NCI-H1048 (cell line): ENCODE measurements at regions not wholly inside any gene's neighbourhood (a gene's known extent, or its start where the extent isn't known, plus 50 kb on each side); places are given as distances from the start of the nearest gene placed in this dataset.

ENCODE experiments used
- DNase-seq: peaks from one replicate; lab custom pipeline; 2025; lab: John Stamatoyannopoulos, UW

- peak; percentile 25 for DNase-seq
Observed at GRCh38 chr2:57882895-57883515, 163.6 kb upstream of the VRK2 start.

- DNase-seq = no peak
Observed at GRCh38 chr2:57884281-57884680, 162.3 kb upstream of the VRK2 start.

- DNase-seq = no peak
Observed at GRCh38 chr2:57885742-57886141, 160.9 kb upstream of the VRK2 start.

- DNase-seq = peak; percentile 38
Observed at GRCh38 chr2:57886161-57886786, 160.3 kb upstream of the VRK2 start.

GRCh38 chr2:57888463-57888862 lies 158.1 kb upstream of the VRK2 start:
- DNase-seq = no peak

- DNase-seq = no peak
Observed at GRCh38 chr2:57890464-57890863, 156.1 kb upstream of the VRK2 start.

- no peak for DNase-seq
Observed at GRCh38 chr2:57891086-57891712, 155.4 kb upstream of the VRK2 start.

GRCh38 chr2:57892920-57893319 lies 153.7 kb upstream of the VRK2 start:
- no peak for DNase-seq

GRCh38 chr2:57893347-57893746 lies 153.3 kb upstream of the VRK2 start:
- no peak for DNase-seq

GRCh38 chr2:57893786-57894185 lies 152.8 kb upstream of the VRK2 start:
- DNase-seq = no peak

GRCh38 chr2:57894381-57894780 lies 152.2 kb upstream of the VRK2 start:
- no peak for DNase-seq

GRCh38 chr2:57897920-57898319 lies 148.7 kb upstream of the VRK2 start:
- DNase-seq = no peak

GRCh38 chr2:57899898-57900297 lies 146.7 kb upstream of the VRK2 start:
- no peak for DNase-seq

- DNase-seq = no peak
Observed at GRCh38 chr2:57902578-57902977, 144.0 kb upstream of the VRK2 start.

GRCh38 chr2:57906152-57906732 lies 140.4 kb upstream of the VRK2 start:
- DNase-seq = no peak

GRCh38 chr2:57907411-57907810 lies 139.2 kb upstream of the VRK2 start:
- DNase-seq = no peak

- DNase-seq = no peak
Observed at GRCh38 chr2:57908736-57909161, 137.9 kb upstream of the VRK2 start.

GRCh38 chr2:57918126-57918525 lies 128.5 kb upstream of the VRK2 start:
- no peak for DNase-seq

- no peak for DNase-seq
Observed at GRCh38 chr2:57920342-57920939, 126.2 kb upstream of the VRK2 start.

- no peak for DNase-seq
Observed at GRCh38 chr2:57934659-57935058, 111.9 kb upstream of the VRK2 start.

GRCh38 chr2:57936216-57936615 lies 110.4 kb upstream of the VRK2 start:
- DNase-seq = no peak

GRCh38 chr2:57937456-57937855 lies 109.2 kb upstream of the VRK2 start:
- no peak for DNase-seq

- no peak for DNase-seq
Observed at GRCh38 chr2:57941816-57942215, 104.8 kb upstream of the VRK2 start.
